HG03342 (cell line): ENCODE measurements at regions not wholly inside any gene's neighbourhood (a gene's known extent, or its start where the extent isn't known, plus 50 kb on each side); places are given as distances from the start of the nearest gene placed in this dataset.
"Not testable (repeated sequence)": the region's sequence is repeated elsewhere in the genome, so short reads cannot be mapped to it uniquely, and the experiment has no call there.

Experiments
- ATAC-seq: cut with Tn5 transposase; IDR thresholded peaks from one replicate; pipeline ENCODE4 v1.9.1; 2021; ENCODE audit warnings: mild to moderate bottlenecking, moderate library complexity; ENCODE audit not compliant: unreplicated experiment

GRCh38 chr9:72471096-72471495 is 50.3 kb upstream of the TMC1 start:
- ATAC-seq: no peak

- ATAC-seq: no peak
These were observed 53.4 kb upstream of the TMC1 start for GRCh38 chr9:72467766-72468738.

- ATAC-seq: no peak
These were observed 55.8 kb upstream of the TMC1 start for GRCh38 chr9:72465593-72465984.

- peak; percentile 58 for ATAC-seq
These were observed 56.4 kb upstream of the TMC1 start for GRCh38 chr9:72464857-72465592.

GRCh38 chr9:72462340-72462739 is 59.1 kb upstream of the TMC1 start:
- no peak for ATAC-seq

- no peak for ATAC-seq
These were observed 60.8 kb upstream of the TMC1 start for GRCh38 chr9:72460342-72461312.

GRCh38 chr9:72459308-72459707 is 62.1 kb upstream of the TMC1 start:
- no peak for ATAC-seq

GRCh38 chr9:72458153-72458552 is 63.3 kb upstream of the TMC1 start:
- no peak for ATAC-seq

- no peak for ATAC-seq
These were observed 64.0 kb upstream of the TMC1 start for GRCh38 chr9:72457366-72457765.

- ATAC-seq: no peak
These were observed 66.4 kb upstream of the TMC1 start for GRCh38 chr9:72454871-72455491.

- ATAC-seq: no peak
These were observed 67.6 kb upstream of the TMC1 start for GRCh38 chr9:72453797-72454196.

GRCh38 chr9:72446241-72446640 is 75.2 kb upstream of the TMC1 start:
- ATAC-seq: not testable (repeated sequence)

GRCh38 chr9:72445306-72445995 is 76.0 kb upstream of the TMC1 start:
- no peak for ATAC-seq

- ATAC-seq: no peak
These were observed 77.0 kb upstream of the TMC1 start for GRCh38 chr9:72444435-72444834.

GRCh38 chr9:72443855-72444254 is 77.6 kb upstream of the TMC1 start:
- ATAC-seq: peak; percentile 93

GRCh38 chr9:72441848-72442607 is 77.0 kb upstream of the ZFAND5 start:
- no peak for ATAC-seq

GRCh38 chr9:72440992-72441847 is 76.2 kb upstream of the ZFAND5 start:
- ATAC-seq: no peak

- ATAC-seq: no peak
These were observed 75.4 kb upstream of the ZFAND5 start for GRCh38 chr9:72440378-72440777.
